ENCODE measurements at regions not wholly inside any gene's neighbourhood (a gene's known extent, or its start where the extent isn't known, plus 50 kb on each side); places are given as distances from the start of the nearest gene placed in this dataset.

GRCh38 chr5:175104677-175105076, 339.3 kb downstream of the DRD1 start:
- TF ChIP-seq CTCF (IDR thresholded peaks at IDR 0.05) (no peak), SMAD3 (CRISPR knock-in tag; IDR thresholded peaks at IDR 0.05; ENCODE audit: borderline replicate concordance) (no peak), CBFB (CRISPR knock-in tag; IDR thresholded peaks at IDR 0.05; ENCODE audit: low read depth) (no peak), NR2C2 (CRISPR knock-in tag; IDR thresholded peaks at IDR 0.05) (no peak), ZNF671 (CRISPR knock-in tag; IDR thresholded peaks at IDR 0.05) (no peak), FOXP1 (CRISPR knock-in tag; IDR thresholded peaks at IDR 0.05; ENCODE audit: borderline replicate concordance) (no peak), TCF7 (CRISPR knock-in tag; IDR thresholded peaks at IDR 0.05; ENCODE audit: low read depth) (no peak), ELF4 (CRISPR knock-in tag; IDR thresholded peaks at IDR 0.05; ENCODE audit: low read depth) (no peak), MLX (CRISPR knock-in tag; IDR thresholded peaks at IDR 0.05) (no peak), ATF6 (CRISPR knock-in tag; IDR thresholded peaks at IDR 0.05) (no peak), GABPB1 (CRISPR knock-in tag; IDR thresholded peaks at IDR 0.05) (no peak), NFE2L1 (CRISPR knock-in tag; IDR thresholded peaks at IDR 0.05) (no peak), RELA (CRISPR knock-in tag; IDR thresholded peaks at IDR 0.05; ENCODE audit: borderline replicate concordance) (no peak), TEAD4 (CRISPR knock-in tag; IDR thresholded peaks at IDR 0.05) (no peak)

All from WTC11 (cell line).